ENCODE measurements at regions not wholly inside any gene's neighbourhood (a gene's known extent, or its start where the extent isn't known, plus 50 kb on each side); places are given as distances from the start of the nearest gene placed in this dataset.

DNA sequence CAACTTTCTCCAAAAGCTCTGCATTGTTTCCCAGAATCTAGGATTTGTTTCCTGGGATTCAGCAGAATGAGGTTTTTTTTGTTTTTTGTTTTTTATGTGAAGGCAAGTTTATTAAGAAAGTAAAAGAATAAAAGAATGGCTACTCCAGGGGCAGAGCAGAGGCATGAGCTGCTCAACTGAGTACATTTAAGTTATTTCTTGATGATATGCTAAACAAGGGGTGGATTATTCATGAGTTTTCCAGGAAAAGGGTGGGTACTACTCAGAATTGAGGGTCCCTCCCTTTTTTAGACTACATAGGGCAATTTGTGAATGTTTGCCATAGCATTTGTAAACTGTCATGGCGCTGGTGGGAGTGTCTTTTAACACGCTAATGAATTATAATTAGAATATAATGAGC is 292.5 kb upstream of the SGK1 start:
- CTCF ChIA-PET: interaction anchor here (1.2 kb wide), 1 partner anchor 9 kb away, joined by 12 read pairs; no protein-coding TSS in a partner anchor

DNA sequence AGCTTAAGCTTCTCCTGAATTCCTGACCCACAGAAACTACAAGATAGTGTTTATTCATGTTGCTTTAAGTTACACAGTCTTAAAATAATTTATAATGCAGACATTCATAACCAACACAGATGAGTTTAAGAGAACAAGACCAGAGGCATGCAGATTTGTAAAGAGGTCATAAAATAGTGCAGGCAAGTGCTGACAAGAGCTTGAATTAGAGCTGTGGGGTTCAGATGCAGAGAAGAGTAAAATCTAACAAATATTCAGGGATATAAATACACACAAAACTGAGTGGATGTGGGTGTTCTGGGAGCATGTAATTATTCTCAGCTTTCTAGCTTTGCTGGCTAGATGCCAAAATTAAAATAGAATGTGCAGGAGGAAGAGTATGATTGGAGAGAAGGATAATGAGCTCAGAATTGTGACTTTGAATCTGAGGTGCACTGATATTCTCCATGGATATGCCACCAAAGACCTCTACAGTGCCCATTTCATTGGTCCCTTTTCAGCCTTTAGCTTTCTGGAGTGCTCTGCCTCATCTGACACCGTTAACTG is 291.9 kb upstream of the SGK1 start:
- CTCF ChIA-PET: interaction anchor here (1.2 kb wide), 1 partner anchor 10 kb away, joined by 12 read pairs; no protein-coding TSS in a partner anchor
- H3K27ac Mint-ChIP-seq (ENCODE audit: low read depth, unreplicated experiment): no peak overlapping the region
- POLR2A ChIA-PET: interaction anchor here (1.0 to 2.6 kb wide), 7 partner anchors 10 to 20 kb away, joined by 3 to 31 read pairs (median 4); no protein-coding TSS in a partner anchor
- no peaks in the 10 kb centered on the region for H3K27me3 Mint-ChIP-seq (ENCODE audit: insufficient read depth, unreplicated experiment)
- peaks cover 2% of the 10 kb centered on the region for H3K4me1 Mint-ChIP-seq (ENCODE audit: insufficient read depth, unreplicated experiment)
- BruUV-seq (replicated peaks): no TSS peak
- no peak overlapping the region for H3K4me3 Mint-ChIP-seq (ENCODE audit: unreplicated experiment)
- no peaks in the 10 kb centered on the region for H3K9me3 Mint-ChIP-seq (ENCODE audit: unreplicated experiment)
- intact Hi-C loops (cut with micrococcal nuclease): no loop called here
- H3K36me3 Mint-ChIP-seq (ENCODE audit: insufficient read depth, unreplicated experiment): no peaks in the 10 kb centered on the region
- TF ChIP-seq, protein P1, sequence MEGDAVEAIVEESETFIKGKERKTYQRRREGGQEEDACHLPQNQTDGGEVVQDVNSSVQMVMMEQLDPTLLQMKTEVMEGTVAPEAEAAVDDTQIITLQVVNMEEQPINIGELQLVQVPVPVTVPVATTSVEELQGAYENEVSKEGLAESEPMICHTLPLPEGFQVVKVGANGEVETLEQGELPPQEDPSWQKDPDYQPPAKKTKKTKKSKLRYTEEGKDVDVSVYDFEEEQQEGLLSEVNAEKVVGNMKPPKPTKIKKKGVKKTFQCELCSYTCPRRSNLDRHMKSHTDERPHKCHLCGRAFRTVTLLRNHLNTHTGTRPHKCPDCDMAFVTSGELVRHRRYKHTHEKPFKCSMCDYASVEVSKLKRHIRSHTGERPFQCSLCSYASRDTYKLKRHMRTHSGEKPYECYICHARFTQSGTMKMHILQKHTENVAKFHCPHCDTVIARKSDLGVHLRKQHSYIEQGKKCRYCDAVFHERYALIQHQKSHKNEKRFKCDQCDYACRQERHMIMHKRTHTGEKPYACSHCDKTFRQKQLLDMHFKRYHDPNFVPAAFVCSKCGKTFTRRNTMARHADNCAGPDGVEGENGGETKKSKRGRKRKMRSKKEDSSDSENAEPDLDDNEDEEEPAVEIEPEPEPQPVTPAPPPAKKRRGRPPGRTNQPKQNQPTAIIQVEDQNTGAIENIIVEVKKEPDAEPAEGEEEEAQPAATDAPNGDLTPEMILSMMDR (IDR thresholded peaks at IDR 0.05; ENCODE audit: unreplicated experiment): no peak
- DNase-seq (ENCODE audit: unreplicated experiment): no peak

More for the DNA sequence above, 292.5 kb upstream of the SGK1 start:
- POLR2A ChIA-PET: interaction anchor here (1.1 to 2.6 kb wide), 4 partner anchors 10 to 18 kb away, joined by 3 to 31 read pairs (median 6); no protein-coding TSS in a partner anchor
- TF ChIP-seq, protein P1 (IDR thresholded peaks at IDR 0.05; ENCODE audit: unreplicated experiment): no peak
- intact Hi-C loops (cut with micrococcal nuclease): no loop called here
- BruUV-seq (replicated peaks): no TSS peak
- H3K27ac Mint-ChIP-seq (ENCODE audit: low read depth, unreplicated experiment): no peak overlapping the region
- peaks cover 7% of the 10 kb centered on the region for H3K4me1 Mint-ChIP-seq (ENCODE audit: insufficient read depth, unreplicated experiment)
- no peaks in the 10 kb centered on the region for H3K36me3 Mint-ChIP-seq (ENCODE audit: insufficient read depth, unreplicated experiment)
- H3K4me3 Mint-ChIP-seq (ENCODE audit: unreplicated experiment): no peak overlapping the region
- H3K9me3 Mint-ChIP-seq (ENCODE audit: unreplicated experiment): no peaks in the 10 kb centered on the region
- no peaks in the 10 kb centered on the region for H3K27me3 Mint-ChIP-seq (ENCODE audit: insufficient read depth, unreplicated experiment)
- no peak for DNase-seq (ENCODE audit: unreplicated experiment)

DNA sequence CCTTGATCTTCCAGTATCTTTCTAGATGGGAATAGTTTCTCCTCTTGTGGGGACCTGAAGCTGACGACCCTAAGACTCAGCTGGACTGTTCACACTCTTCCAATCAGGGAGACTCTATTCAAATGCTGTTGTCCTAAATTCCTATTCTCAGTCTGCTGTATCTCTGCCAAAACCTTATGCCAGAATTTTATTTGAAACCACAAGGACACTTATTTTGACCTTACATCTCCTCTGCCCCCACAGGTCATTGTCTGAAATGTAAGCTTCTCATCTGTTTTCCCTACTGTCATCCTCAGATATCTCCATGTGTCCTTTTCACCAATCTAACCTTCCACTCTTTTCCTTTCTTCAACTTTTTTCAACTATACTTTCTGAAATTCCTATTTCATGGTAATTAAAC is 289.5 kb upstream of the SGK1 start:
- POLR2A ChIA-PET: interaction anchor here (0.5 to 1.4 kb wide), 4 partner anchors 13 to 437 kb away, joined by 3 to 10 read pairs (median 3); no protein-coding TSS in a partner anchor
- intact Hi-C loops (cut with micrococcal nuclease): no loop called here
- no peak for DNase-seq (ENCODE audit: unreplicated experiment)
- Mint-ChIP-seq H3K4me3 (ENCODE audit: unreplicated experiment) (no peak overlapping the region), H3K27me3 (ENCODE audit: insufficient read depth, unreplicated experiment) (no peaks in the 10 kb centered on the region), H3K9me3 (ENCODE audit: unreplicated experiment) (no peaks in the 10 kb centered on the region), H3K27ac (ENCODE audit: low read depth, unreplicated experiment) (no peak overlapping the region), H3K4me1 (ENCODE audit: insufficient read depth, unreplicated experiment) (no peaks in the 10 kb centered on the region), H3K36me3 (ENCODE audit: insufficient read depth, unreplicated experiment) (no peaks in the 10 kb centered on the region)
- no TSS peak for BruUV-seq (replicated peaks)
- CTCF ChIA-PET: no interaction called here
- TF ChIP-seq, protein P1 (IDR thresholded peaks at IDR 0.05; ENCODE audit: unreplicated experiment): no peak

- intact Hi-C loops (cut with micrococcal nuclease): no loop called here
- Mint-ChIP-seq H3K4me1 (ENCODE audit: insufficient read depth, unreplicated experiment) (peaks cover 7% of the 10 kb centered on the region), H3K36me3 (ENCODE audit: insufficient read depth, unreplicated experiment) (no peaks in the 10 kb centered on the region), H3K27me3 (ENCODE audit: insufficient read depth, unreplicated experiment) (no peaks in the 10 kb centered on the region), H3K27ac (ENCODE audit: low read depth, unreplicated experiment) (no peak overlapping the region), H3K4me3 (ENCODE audit: unreplicated experiment) (no peak overlapping the region), H3K9me3 (ENCODE audit: unreplicated experiment) (no peaks in the 10 kb centered on the region)
- no TSS peak for BruUV-seq (replicated peaks)
- TF ChIP-seq, protein P1 (IDR thresholded peaks at IDR 0.05; ENCODE audit: unreplicated experiment): no peak
- CTCF ChIA-PET: interaction anchor here (0.7 kb wide), 1 partner anchor 1702 kb away, joined by 3 read pairs; no protein-coding TSS in a partner anchor
- DNase-seq (ENCODE audit: unreplicated experiment): no peak
- POLR2A ChIA-PET: interaction anchor here (0.8 to 2.1 kb wide), 2 partner anchors 15 to 17 kb away, joined by 3 to 12 read pairs; no protein-coding TSS in a partner anchor
These were observed 287.1 kb upstream of the SGK1 start for GRCh38 chr6:134605034-134605433.

All from MCF 10A (cell line).